Large intestine (tissue), 3 donors: ENCODE measurements at regions not wholly inside any gene's neighbourhood (a gene's known extent, or its start where the extent isn't known, plus 50 kb on each side); places are given as distances from the start of the nearest gene placed in this dataset.
"Not testable (repeated sequence)": the region's sequence is repeated elsewhere in the genome, so short reads cannot be mapped to it uniquely, and the experiment has no call there.

Experiments used
- DNase-seq, 2 donors: peaks; one replicate each; pipeline versions ENCODE4 v3.0.0 to v3.0.0-alpha.2; 2013
- H3K27ac ChIP-seq: one replicate; pipeline ENCODE4 v1.5.1; 2013; ENCODE audit warnings: low read length
- H3K27me3 ChIP-seq: 2 replicates; pipeline ENCODE4 v1.6.1; 2013; ENCODE audit warnings: low read length; ENCODE audit not compliant: control insufficient read depth, insufficient read depth
- H3K36me3 ChIP-seq: 2 replicates; pipeline ENCODE4 v1.6.1; 2013; ENCODE audit warnings: low read length; ENCODE audit not compliant: control insufficient read depth, insufficient read depth
- H3K4me1 ChIP-seq: one replicate; pipeline ENCODE4 v1.6.1; 2013; ENCODE audit warnings: low read length; ENCODE audit not compliant: control insufficient read depth, insufficient read depth
- H3K4me3 ChIP-seq: one replicate; pipeline ENCODE4 v1.5.1; 2013; ENCODE audit warnings: low read length
- H3K9me3 ChIP-seq: one replicate; pipeline ENCODE4 v1.6.1; 2013; ENCODE audit warnings: mild to moderate bottlenecking, low read depth, low read length, moderate library complexity; ENCODE audit not compliant: control insufficient read depth
- WGBS: methylation state at CpG from one replicate; pipeline ENCODE4 v1.1.5; 2013; ENCODE audit warnings: low lambda C conversion rate; ENCODE audit not compliant: insufficient coverage; 5-methylcytosine and 5-hydroxymethylcytosine counted together

DNA sequence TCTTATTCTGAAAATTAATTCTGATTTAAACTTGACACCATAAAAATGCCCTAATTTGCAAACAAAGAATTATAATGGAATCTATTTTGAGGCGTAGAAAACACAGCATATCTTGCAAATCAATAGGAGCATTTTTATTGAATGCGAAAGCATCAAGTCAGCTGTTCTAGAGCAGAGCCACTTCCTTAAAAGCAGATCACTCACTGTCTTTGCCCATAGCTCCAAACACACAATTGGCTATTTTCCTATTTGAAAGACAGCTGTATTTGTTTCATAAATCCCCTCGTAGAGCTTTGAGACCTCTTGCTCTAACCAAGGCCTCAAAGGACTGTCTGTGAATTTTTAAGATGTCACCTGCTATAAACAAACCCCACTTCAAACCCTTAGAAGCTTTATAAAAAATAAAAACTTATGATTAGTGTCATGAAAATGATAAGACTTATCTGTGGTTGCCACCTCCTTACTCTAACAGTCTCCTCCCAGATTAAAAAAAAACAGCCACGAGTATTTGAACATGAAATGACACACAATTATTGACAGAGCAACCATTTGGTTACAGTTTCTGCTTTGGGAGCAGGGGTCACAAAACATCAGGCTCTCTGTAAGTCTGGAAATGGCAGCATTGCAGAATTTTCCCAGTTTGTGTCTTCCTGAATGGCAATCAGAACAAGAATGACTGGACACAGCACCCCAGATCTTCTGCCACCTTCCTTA, 75.6 kb upstream of the RASEF start:
- H3K27ac ChIP-seq = peak overlapping the region; percentile 17
- no peaks in the 10 kb centered on the region for H3K4me1 ChIP-seq
- DNase-seq = peak in 1 of 2 donors; percentile 39
- WGBS = 90% methylated on average over 2 of the region's 4 CpGs
- H3K9me3 ChIP-seq = no peaks in the 10 kb centered on the region
- no peaks in the 10 kb centered on the region for H3K36me3 ChIP-seq
- no peak overlapping the region for H3K4me3 ChIP-seq
- H3K27me3 ChIP-seq = no peaks in the 10 kb centered on the region

DNA sequence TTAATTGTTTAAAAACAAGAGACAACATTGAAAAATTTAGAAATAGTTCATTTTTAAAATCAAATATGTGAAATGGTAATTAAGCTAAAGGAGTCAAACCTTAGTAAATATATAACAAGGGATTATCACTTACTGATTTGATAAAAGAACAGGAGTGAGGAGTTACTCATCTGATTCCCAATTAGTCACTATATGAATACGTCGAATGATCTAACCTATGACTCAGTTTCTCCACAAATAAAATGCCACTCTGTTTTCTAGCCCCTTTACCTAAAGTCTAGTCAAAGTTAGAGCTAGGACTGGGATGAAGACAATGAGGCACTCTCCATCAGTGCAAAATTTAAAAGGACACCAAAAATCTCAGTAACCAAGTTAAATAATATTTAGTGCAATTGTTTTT, 70.4 kb upstream of the RASEF start:
- Histone ChIP-seq H3K4me3 (no peak overlapping the region), H3K27ac (no peak overlapping the region), H3K36me3 (no peaks in the 10 kb centered on the region), H3K27me3 (no peaks in the 10 kb centered on the region), H3K4me1 (no peaks in the 10 kb centered on the region), H3K9me3 (peaks cover 2% of the 10 kb centered on the region)
- no peak for DNase-seq
- WGBS = no CpG with 5 or more reads among the region's 2 CpGs

- WGBS = no CpG with 5 or more reads among the region's 1 CpG
- no peak overlapping the region for H3K4me3 ChIP-seq
- DNase-seq = peak in 1 of 2 donors; percentile 15
- no peaks in the 10 kb centered on the region for H3K27me3 ChIP-seq
- H3K4me1 ChIP-seq = no peaks in the 10 kb centered on the region
- no peaks in the 10 kb centered on the region for H3K36me3 ChIP-seq
- H3K9me3 ChIP-seq = peaks cover 2% of the 10 kb centered on the region
- no peak overlapping the region for H3K27ac ChIP-seq
Measured at GRCh38 chr9:83132768-83133167, 69.8 kb upstream of the RASEF start.

GRCh38 chr9:83130541-83130940, 67.6 kb upstream of the RASEF start:
- peak in 1 of 2 donors; percentile 37 for DNase-seq
- no peak overlapping the region for H3K4me3 ChIP-seq
- no peaks in the 10 kb centered on the region for H3K27me3 ChIP-seq
- H3K9me3 ChIP-seq = peaks cover 2% of the 10 kb centered on the region
- peak overlapping the region; percentile 64 for H3K27ac ChIP-seq
- no peaks in the 10 kb centered on the region for H3K36me3 ChIP-seq
- H3K4me1 ChIP-seq = no peaks in the 10 kb centered on the region
- 100% methylated on average over 1 of the region's 2 CpGs for WGBS

DNA sequence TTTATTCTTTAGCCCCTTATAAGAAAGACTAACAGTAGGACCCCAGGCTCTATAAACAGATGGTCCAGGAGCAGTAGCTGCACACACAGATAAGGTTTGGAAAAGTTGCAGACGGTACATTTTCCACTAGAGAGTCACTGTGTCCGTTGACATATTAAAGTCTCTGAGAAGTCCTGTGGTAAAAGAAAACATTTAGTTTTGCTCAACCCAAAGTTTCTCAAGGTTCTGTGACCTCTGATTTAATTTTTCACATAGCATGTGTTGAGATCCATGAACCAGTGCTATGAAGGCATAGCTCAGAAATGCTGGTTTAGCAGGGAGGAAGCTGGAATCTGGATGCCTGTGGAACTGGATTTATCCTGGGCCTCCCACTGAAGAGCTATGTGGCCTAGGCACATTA, 62.7 kb upstream of the RASEF start:
- no CpG with 5 or more reads among the region's 2 CpGs for WGBS
- no peak overlapping the region for H3K4me3 ChIP-seq
- H3K36me3 ChIP-seq = no peaks in the 10 kb centered on the region
- no peak overlapping the region for H3K27ac ChIP-seq
- peaks cover 2% of the 10 kb centered on the region for H3K9me3 ChIP-seq
- DNase-seq = no peak
- no peaks in the 10 kb centered on the region for H3K4me1 ChIP-seq
- no peaks in the 10 kb centered on the region for H3K27me3 ChIP-seq

DNA sequence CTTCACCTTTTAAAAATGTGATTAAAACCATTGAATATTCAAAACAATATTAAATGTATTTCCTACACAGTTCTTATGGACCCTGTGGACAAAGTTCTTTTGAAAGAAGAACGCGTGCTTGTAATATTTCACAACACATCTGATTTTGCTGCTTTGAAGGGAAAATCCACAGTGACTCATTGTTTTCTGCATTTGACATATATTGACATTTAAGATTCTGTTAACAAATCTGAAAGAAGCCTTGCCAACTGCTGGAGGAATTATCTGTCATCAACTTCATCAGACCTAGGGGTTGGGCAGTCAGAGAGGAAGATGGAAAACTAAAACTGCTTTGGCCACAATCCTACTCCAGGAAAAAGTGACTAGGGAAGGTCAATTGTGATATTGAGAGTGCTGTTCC, 56.9 kb upstream of the RASEF start:
- H3K9me3 ChIP-seq = no peaks in the 10 kb centered on the region
- H3K4me1 ChIP-seq = no peaks in the 10 kb centered on the region
- no CpG with 5 or more reads among the region's 2 CpGs for WGBS
- H3K4me3 ChIP-seq = no peak overlapping the region
- H3K27ac ChIP-seq = no peak overlapping the region
- no peak for DNase-seq
- no peaks in the 10 kb centered on the region for H3K27me3 ChIP-seq
- H3K36me3 ChIP-seq = no peaks in the 10 kb centered on the region

- peaks cover 4% of the 10 kb centered on the region for H3K9me3 ChIP-seq
- no peaks in the 10 kb centered on the region for H3K4me1 ChIP-seq
- no peak for DNase-seq
- no peaks in the 10 kb centered on the region for H3K27me3 ChIP-seq
- no CpG with 5 or more reads among the region's 1 CpG for WGBS
- no peak overlapping the region for H3K4me3 ChIP-seq
- no peak overlapping the region for H3K27ac ChIP-seq
- H3K36me3 ChIP-seq = no peaks in the 10 kb centered on the region
Measured at GRCh38 chr9:83116026-83116425, 53.1 kb upstream of the RASEF start.

- no CpG with 5 or more reads among the region's 6 CpGs for WGBS
- DNase-seq, H3K27ac ChIP-seq, H3K4me1 ChIP-seq, H3K27me3 ChIP-seq, H3K9me3 ChIP-seq, H3K4me3 ChIP-seq, H3K36me3 ChIP-seq: not testable (repeated sequence)
Measured at GRCh38 chr9:83113445-83113844, 50.5 kb upstream of the RASEF start.
